GM19324 (cell line): ENCODE measurements at regions not wholly inside any gene's neighbourhood (a gene's known extent, or its start where the extent isn't known, plus 50 kb on each side); places are given as distances from the start of the nearest gene placed in this dataset.

Experiments used
- ATAC-seq: cut with Tn5 transposase; IDR thresholded peaks from one replicate; pipeline ENCODE4 v1.9.1; 2021; ENCODE audit warnings: mild to moderate bottlenecking, moderate library complexity; ENCODE audit not compliant: unreplicated experiment, low FRiP score

DNA sequence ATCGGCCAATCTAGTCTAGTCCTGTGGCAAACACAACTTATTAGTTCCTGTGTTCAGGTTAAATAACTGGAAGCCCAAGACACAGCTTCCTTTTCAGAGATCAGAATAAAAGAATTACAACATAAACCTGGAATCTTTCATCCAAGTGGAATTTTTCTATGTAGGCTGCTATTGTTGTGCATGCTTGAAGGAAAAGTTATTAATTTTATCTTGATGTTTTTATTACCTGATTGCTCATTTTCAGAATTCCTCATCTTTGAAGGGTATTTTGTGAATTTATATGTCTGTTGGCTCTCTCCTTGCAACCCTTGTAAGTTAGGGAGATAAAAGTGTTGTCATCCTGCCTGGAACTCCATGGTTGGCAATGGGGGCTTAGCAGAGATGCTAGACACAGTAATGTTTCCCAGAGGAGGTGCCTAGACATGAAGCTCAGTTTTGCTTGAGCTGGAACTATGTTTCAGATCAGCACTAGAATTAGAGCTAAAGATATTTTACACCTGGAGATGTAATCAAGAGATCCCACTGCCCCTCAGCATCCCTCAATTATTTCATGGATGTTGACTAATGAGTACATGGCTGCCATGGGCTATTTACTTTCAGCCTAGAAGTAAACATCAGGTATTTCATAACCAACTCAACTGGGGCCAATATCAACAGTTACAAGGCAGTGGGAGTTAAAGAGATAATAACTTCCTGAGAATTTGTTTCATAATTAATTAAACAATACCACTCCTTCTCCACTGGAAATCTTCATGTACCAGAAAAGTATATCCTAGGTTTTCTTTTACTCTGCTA lies 367.0 kb upstream of the MARCKS start:
- ATAC-seq: no peak

DNA sequence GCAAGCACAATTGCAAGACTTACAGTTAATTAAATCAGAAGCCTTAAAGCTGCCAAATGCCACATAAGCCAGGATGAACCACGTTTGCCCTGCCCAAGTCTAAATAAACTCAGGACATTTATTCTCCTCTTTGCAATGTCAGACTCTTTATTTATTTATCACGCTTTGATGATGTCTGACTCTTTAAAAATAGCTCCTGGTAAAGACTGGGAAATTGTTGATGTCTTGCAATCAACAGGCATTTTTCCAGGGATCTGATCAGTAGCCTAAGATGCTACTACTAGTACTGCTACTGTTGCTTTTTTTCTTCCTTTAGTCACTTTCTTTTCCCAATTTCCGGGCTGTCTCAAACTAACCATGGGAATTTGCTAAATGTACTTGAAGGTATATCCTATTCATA lies 365.8 kb upstream of the MARCKS start:
- ATAC-seq: no peak

DNA sequence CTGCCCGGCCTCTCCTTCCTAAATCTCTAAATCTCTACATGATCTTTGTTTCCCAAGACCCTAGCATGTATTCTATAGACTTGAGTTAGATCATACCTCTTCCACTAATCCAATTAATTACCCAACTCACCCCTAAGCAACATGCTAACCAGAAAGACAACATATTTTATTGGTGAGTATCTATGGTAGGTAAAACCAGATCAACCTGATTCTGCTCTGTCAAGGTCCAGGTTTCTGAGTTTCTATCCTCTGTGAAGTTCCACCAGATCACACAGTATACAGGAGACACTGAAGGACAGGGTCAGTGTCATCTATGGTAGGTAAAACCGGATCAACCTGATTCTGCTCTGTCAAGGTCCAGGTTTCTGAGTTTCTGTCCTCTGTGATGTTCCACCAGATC lies 363.2 kb upstream of the MARCKS start:
- no peak for ATAC-seq

DNA sequence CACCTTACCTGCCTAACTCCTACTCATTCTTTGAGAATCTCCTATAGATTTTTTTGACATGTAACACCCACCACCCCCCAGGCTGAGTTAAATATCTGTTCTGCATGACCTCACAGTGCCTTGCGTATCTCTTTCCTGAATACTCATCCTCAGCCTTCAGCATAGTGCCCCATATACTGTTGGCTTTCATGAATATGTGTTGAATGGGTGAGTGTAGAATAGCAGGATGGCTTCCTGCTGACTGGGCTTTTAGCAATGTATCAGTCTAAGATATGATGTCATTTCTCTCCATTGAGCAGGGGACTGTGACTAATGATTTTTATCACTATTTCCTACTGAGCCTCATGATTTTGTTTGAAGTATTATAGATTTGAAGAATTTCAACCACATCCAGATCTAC lies 361.6 kb upstream of the MARCKS start:
- no peak for ATAC-seq

GRCh38 chr6:113496166-113496565 lies 361.0 kb upstream of the MARCKS start:
- ATAC-seq: no peak

GRCh38 chr6:113500221-113500620 lies 356.9 kb upstream of the MARCKS start:
- no peak for ATAC-seq

DNA sequence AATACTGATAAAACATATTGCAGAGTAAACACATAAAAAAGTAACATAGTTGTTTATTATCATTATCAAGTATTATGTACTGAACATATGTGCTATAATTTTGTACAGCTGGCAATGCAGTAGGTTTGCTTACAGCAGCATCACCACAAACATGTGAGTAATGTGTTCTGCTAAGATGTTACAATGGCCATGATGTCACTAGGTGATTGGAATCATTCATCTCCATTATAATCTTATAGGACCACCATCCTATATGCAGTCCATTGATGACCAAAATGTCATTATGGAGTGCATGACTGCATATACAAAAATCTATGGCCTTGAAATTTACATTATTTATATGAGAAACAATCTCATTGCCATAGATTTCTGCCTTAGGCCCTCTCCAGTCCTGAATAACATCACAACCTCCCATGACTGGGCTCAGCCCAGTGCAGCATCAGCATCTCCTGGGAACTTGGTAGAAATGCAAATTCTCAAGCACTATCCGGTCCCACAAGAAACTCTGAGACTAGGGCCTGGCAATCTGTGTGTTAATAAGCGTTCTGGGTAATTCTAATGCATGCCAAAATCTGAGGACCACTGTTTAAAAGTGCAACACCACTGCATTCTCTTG lies 352.0 kb upstream of the MARCKS start:
- ATAC-seq: no peak

- ATAC-seq: no peak
Measured at GRCh38 chr6:113508249-113508648, 348.9 kb upstream of the MARCKS start.

- no peak for ATAC-seq
Measured at GRCh38 chr6:113511100-113511499, 346.0 kb upstream of the MARCKS start.

DNA sequence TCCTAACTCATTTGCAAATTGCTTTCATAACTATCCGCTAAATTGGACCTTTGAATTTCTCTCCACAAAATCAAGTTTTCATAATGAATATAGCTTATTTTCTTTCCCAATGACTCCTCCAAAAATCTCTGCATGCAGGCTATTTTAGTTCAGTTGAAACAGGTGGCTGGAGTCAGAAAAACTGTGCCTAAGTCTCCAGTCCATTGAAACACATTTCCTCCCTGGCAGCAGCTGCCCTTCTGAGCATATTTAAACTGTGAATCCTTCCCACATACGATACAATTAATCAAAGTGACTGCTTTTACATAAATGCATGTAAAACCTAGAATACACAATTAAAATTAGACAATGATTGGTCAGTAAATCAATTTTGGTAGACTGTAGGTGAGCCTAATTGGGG lies 344.6 kb upstream of the MARCKS start:
- ATAC-seq: no peak

DNA sequence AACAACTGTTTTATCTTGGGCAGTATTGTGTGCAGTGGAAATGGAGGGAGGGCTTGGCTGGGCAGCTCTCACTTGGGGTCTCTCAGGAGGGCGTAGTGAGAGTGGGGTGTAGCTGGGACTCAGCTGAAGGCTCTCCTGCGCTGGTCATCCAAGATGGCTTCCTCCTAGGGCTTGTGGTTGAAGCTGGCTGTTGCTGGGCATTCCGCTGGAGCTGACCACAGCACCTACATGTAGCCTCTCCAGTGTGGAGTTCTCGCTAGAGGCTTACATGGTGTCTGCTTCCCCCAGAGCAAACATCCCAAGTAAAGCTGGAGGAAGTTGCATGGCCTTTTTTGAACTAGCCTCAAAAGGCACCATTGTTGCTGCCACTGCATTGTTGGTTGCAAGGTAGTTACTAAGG lies 344.1 kb upstream of the MARCKS start:
- no peak for ATAC-seq

GRCh38 chr6:113522376-113522775 lies 334.8 kb upstream of the MARCKS start:
- no peak for ATAC-seq

- ATAC-seq: no peak
Measured at GRCh38 chr6:113524826-113525225, 332.3 kb upstream of the MARCKS start.

DNA sequence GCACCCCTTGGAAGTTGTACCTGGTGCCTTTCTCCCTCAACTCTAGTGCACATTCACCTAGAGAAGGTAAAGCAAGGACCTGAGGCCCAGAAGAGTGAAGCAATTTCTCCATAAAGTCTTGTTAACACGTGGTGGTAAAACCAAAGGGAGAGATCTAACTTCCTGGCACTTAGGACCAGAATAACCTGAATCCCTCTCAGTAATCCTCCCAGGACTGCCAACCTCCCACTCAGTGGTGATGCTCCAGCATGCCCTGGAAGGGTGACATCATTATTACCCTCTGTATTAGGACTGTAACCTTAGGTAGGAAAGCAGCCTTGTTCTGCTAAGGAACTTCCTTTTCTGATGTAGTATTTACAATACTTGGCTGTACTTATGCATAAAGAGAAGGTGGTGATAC lies 330.6 kb upstream of the MARCKS start:
- ATAC-seq: no peak

GRCh38 chr6:113526995-113527394 lies 330.1 kb upstream of the MARCKS start:
- ATAC-seq: no peak

GRCh38 chr6:113528111-113528510 lies 329.0 kb upstream of the MARCKS start:
- no peak for ATAC-seq

DNA sequence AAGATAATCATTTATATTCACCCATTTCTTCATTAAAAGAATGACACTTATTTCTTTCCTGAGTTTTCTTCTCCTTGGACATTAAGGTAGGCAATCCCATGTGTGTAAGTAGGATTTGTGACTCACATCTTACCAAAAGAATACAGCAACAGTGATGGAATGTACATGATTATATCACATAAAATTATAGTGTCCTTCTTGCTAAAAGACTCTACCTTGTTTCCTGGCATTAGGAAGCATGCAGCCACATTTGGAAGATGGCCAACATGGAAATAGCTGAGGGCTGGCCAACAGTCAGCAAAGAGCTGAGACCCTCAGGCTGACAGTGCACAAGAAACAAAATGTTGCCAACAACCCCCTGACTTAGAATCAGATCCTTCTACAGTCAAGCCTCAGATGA lies 327.9 kb upstream of the MARCKS start:
- no peak for ATAC-seq

- ATAC-seq: no peak
Measured at GRCh38 chr6:113529879-113530278, 327.3 kb upstream of the MARCKS start.

GRCh38 chr6:113530769-113531168 lies 326.4 kb upstream of the MARCKS start:
- no peak for ATAC-seq

DNA sequence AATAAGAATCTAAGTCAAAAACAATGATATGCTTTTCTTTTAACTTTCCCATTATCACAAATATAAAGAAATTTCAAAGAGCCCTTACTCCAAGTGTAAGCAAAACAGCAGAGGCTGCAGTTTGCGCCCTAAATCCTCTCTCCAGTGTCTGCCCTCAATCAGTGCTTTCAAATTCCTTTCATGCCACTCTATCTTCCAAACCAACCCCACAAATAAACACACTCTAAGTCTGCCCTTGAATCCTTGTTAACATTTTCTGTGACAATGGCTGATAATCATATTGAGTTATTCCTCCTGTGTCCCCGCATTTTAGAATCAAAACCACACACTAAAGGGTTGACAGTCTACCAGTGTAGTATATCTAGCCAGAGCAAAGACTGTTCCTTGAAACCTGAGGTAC lies 317.9 kb upstream of the MARCKS start:
- no peak for ATAC-seq

GRCh38 chr6:113539623-113540022 lies 317.5 kb upstream of the MARCKS start:
- ATAC-seq: no peak

DNA sequence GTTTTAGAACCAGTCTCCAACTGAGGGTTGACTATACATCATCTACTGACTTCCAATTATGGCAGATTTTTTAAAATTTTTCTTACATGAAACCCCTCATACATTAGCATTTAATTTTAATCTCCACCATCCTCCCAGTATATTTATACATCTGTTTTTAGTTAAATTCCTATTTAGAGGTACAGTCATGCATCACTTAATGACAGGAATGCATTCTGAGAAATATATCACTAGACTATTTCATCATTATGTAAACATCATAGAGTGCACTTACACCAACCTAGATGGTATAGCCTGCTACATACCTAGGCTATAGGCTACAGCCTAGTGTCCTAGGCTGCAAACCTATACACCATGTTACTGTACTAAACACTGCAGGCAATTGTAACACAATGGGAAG lies 316.7 kb upstream of the MARCKS start:
- ATAC-seq: no peak
